ENCODE measurements at regions not wholly inside any gene's neighbourhood (a gene's known extent, or its start where the extent isn't known, plus 50 kb on each side); places are given as distances from the start of the nearest gene placed in this dataset.

GRCh38 chr16:86245895-86246294 is 264.4 kb upstream of the FOXF1 start:
- no peak for TF ChIP-seq CTCF (IDR thresholded peaks at IDR 0.05; ENCODE audit: low read depth, low read length)
- no peak for TF ChIP-seq POLR2A (IDR thresholded peaks at IDR 0.05; ENCODE audit: extremely low read depth, insufficient read length)
